OCI-M1 (cell line): ENCODE measurements at regions not wholly inside any gene's neighbourhood (a gene's known extent, or its start where the extent isn't known, plus 50 kb on each side); places are given as distances from the start of the nearest gene placed in this dataset.

ENCODE experiments used
- DNase-seq: peaks from one replicate; lab custom pipeline; 2025; lab: John Stamatoyannopoulos, UW

DNA sequence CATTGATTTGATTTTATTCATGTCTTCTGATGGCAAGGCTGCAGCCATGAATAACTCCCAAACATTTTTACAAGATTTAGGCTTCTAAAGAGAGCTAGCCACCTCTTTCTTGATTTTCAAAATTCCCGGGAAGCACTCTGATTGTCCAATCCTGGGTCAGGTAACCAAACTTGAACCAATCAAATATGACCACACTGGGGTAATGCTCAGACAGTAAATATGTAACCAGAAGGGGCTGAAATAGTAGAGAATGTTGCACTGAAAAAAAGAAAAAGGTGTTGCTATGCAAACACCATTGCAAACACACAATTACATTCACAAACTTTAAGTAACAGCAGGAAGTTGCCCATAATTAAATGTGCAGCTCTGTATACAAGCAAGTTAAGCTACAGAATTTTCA is 112.9 kb upstream of the IQCM start:
- no peak for DNase-seq

DNA sequence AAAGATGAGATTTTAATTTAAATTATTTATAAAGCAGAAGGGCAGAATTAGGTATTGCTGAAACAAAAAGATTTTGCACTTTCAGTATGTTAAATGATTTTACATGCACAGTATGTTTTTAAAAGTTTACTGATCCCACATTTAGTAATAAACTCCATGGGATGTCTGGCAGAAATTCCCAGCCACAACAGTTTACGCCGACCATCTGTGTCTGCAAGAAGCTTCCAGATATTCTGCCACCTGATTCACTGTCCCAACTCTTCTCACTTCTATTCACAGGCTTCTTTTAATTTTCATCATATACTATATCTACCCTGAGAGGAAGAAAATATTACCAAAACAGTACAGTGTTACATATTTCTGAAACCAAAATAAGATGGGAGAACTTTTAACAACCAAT is 115.8 kb upstream of the IQCM start:
- no peak for DNase-seq

DNA sequence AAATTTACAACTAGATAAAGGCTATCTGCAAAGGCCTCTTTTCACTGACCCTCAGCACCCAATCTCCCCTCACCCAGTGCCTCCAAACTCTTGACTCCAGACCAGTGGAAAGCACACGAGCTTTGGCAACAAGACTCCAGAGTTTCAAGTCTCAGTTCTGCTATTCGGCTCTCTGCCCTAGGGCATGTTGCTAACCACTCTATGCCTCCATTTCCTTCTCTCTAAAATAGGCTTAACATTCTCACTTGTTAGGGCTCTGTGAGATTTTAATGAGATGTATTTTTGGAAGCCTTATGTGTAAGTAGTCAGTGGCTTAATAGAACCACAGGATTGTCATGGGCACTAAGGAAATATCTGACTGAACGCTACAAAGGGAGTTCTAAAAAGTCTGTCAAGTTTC is 116.5 kb upstream of the IQCM start:
- DNase-seq = no peak

DNA sequence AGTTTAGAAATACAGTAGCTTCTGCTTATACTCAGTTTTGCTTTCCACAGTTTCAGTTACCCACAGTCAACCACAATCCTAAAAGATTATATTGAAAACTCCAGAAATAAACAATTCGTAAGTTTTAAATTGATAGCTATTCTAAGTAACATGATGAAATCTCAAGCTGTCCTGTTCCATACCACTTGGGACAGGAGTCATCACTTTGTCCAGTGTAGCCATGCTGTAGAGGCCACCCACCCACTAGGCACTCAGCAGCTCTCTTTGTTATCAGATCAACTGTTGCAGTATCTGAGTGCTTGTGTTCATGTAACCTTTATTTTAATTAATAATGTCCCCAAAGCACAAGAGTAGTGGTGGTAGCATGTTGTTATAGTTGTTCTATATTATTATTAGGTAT is 117.5 kb upstream of the IQCM start:
- DNase-seq = peak; percentile 22

DNA sequence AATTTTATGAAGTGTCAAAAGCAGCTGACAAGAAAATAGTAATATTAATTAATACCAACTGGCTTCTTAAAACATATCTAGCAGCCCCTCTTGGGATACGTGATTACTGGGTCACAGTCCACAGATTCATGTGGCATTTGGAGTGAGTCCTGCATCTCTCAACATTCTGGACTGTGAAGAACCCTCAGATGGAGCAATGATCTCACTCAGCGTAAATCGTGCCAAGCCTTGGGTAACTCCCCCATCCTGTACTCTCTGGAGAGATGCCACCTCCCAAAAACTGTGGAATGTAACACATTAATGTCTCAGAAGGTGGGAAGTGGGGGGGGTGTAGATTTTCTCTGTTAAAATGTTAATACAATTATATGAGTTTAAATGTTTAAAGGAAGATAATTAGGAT is 118.2 kb upstream of the IQCM start:
- DNase-seq = no peak

DNA sequence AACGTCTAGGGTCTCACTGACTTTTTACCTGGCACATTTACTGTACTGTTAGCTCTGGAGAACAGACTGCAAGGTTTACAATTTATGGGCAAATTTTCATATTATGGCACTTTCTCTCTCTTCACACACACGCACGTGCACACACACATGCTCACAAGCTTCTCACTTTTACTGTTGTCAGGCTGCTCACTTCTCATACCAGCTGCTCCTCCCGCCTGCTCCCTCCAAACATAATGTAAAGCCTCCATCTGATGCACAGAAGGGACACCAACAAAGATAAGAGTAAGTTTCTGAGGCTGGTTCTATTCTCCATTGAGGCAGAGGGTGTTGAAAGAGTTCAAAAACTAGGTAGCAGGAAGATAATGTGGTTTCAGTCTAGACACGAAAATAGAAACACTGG is 128.9 kb upstream of the DCLK2 start:
- no peak for DNase-seq

DNA sequence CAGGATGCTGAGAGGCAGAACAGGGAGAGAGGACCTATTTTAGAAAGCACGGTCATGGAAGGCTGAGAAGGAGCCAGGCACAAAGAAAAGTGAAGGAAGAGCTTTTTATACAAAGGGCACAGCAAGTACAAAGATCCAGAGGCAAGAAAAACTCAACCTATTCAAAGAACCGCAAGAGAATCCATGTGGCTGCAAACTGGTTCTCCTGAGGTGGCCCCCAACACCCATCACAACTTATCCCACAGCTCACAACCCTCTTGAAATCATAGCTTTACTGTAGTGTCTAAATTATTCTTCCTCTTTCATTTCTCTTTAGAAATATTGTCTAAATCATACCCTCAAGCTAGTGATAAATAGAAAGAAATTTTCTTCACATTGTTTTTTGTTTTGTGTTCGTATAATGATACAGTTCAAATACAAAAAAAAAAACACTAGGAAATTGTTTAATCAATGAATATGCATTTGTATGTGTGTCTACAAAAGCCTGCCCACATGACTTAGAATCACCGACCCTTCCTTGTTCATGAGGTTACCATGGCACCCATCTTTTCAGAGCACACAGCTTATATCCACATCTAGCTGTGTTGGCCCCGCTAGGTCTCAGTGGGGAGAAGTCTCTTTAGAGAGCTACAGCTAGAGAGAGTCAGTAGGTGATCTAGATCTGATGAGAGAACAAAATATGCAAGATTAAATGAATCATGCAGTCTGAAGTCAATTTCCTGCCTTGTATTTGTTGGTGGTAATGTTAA is 126.9 kb upstream of the DCLK2 start:
- no peak for DNase-seq

DNA sequence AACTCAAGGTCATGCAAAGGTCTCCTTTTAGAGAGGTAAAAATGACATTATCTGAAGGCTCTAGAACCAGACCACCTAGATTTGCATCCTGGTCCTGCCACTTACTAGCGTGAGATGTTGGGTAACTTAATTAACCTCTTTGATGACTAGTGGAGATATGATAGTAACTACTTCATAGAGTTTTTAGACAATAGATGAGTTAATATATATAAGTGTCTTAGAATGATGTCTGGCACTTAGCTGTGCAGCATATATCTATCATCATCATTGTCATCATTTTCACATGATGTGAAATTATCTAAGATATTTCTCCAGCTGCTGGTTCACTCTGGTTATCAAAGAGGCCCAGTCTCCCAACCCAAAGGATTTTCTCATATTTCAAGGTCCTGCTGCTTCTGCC is 126.1 kb upstream of the DCLK2 start:
- DNase-seq = no peak

DNA sequence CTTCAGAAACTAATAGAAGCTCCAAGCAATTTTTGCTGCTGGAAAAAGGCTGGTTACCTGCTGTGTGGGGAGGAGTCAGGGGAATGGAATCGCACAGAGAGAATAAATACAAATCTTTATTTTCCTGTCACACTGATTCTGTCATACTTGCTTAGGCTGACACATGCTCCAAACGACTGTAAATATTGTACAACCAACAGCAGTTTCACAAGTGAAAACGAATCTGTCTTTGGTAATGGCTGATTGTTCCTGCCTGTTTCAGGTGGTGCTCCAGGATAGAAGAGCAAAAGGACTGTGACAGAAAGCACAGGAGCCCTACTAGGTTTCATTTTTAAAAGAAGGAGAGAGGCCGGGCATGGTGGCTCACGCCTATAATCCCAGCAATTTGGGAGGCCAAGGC is 125.5 kb upstream of the DCLK2 start:
- no peak for DNase-seq

DNA sequence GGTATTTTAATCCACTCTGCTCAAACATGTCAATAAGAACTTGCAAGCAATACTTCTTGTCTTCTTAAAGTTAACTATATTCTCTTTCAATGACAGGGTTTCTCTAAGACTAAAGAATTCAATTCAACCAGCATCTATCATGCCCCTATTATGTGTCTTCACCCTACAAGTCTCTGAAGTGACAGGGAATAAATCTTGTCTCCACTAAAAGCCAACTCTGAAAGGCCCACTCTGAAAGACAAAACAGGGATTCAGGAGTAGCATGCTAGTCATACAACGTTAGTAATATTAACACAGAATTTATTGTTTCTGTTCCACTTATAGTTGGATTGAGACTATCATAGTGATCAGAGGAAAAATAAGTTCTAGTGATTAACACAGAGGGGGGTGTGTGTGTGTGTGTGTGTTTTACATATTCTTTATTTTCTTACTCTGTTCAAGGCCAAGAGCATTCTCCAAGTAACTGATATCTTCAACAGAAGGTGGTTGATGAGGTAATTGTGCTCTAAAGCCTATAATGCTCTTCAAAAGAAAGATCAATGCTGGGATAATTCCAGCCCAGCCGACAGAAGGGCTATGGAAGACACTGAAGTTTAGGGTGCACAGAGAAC is 122.4 kb upstream of the DCLK2 start:
- DNase-seq = no peak

DNA sequence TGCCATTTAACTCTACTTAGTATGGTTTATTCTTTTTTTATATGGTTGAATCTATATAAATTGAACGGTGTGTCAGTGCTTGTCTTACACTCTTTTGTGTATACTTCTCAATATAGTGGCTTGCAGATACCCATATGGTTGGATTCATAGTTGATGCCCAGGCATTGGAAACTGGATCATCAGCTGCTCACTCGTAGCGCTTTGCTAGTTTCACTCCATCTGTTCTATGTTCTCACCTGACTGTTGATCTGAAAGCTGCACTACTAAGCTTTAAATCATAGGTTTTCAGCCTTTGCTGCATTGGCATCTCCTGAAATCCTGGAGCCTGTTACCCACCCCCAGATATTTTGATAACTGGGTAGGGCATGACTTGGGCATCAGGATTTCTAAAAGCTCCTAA is 121.6 kb upstream of the DCLK2 start:
- DNase-seq = no peak

DNA sequence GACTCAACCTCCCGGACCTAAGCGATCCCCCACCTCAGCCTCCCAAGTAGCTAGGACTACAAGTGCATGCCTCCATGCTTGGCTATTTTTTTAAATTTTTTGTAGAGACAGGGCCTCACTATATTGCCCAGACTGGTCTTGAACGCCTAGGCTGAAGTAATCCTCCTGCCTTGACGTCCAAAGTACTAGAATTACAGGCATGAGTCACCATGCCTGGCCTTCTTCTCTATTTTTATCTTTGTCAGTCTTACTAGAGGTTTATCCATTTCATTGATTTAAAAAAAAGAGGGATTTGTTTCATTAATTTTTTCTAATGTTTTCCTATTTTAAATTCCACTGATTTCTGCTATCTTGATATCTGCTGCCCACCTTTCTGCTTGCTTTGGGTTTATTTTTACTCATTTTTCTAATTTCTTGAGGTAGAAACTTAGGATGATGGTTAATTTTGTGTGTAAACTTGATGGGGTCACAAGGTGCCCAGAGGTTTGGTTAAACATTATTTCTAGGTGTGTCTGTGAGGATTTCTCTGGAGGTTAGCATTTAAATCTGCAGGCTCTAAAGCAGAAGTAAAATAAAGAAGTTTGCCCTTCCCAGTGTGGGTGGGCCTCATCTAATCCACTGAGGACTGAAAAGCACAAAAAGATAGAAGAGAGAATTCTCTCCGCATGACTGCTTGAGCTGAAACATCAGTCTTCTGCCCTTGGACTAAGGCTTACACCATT is 116.2 kb upstream of the DCLK2 start:
- DNase-seq = peak; percentile 34

DNA sequence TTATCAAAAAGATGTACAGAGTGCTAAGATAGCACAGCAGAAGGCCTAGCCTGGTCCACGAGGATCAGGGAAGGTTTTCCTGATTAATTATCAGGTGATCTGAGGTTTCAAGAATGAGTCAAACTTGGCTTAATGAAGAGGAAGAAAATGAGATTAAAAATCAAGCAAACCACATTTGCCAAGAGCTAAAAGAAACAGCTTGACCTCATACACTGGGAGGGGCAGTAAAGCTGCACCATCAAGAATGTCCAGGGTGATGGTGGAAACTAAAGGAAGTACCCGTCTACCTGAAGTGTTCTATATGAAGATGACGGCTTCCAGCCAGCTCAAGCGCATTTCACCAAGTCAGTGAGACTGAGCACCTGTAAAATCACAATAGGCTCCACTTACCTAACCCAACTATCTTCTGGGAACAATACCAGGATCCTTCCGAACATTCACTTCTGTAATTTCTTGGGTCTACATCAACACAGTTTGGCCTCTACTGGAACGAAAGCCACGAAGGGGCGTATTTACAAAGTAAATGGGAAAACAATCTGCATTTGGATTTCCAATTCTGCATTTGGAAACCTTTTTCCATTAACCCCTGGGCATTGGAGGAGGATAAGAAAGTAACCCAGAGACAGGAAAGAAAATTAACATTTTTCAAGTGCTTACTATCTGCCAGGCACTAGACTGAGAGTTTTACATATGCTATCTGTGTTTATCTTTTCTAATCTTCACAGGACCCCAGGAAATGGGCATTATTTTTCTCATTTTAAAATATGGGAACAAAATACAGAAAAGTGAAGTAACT is 114.0 kb upstream of the DCLK2 start:
- peak; percentile 27 for DNase-seq

DNA sequence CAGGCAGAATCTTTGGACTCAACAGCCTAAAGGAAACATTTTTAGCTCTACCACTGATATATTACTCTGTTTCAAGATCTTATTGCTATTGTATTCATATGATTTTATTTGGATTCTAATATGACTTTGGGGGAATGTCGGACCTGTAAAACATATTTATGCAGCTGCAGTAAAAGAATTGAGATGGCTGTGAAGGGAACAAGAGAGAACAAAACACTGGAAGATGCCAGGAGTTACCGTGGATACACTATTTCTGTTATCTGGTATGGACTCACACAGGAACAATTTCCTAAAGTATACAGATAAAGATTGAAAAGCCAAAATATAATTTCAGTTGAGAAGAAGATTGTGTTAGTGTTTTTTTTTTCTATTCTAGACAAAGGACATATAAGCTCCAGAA is 113.0 kb upstream of the DCLK2 start:
- DNase-seq = no peak

DNA sequence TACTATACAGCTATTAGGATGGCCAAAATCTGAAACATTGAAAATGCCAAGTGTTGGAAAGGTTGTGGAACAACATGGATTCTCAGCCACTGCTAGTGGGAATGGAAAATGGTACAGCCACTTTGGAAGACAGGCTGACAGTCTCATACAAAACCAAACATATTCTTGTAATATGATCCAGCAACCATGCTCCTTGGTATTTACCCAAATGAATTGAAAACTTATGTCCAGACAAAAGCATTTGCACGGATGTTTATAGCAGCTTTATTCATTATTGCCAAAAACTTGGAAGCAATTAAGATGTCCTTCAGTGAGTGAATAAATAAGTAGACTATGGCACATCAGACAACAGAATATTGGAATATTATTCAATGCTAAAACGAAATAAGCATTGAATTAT is 105.8 kb upstream of the DCLK2 start:
- DNase-seq = no peak

DNA sequence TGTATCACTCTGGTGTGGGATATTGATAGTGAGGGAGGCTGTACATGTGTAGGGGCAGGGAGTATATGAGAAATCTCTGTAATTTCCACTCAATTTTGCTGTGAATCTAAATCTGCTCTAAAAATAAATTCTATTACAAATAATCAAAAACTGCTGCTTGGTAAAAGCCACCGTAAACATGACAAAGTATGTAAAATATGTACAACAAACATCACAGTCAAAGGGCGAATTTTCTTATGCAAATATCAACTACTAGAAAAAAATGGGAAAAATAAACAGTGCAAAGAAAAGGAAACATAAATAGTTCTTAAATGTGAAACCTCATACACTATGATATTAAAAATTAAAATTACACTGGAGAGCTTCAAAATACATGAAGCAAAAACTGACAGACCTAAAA is 105.1 kb upstream of the DCLK2 start:
- no peak for DNase-seq

DNA sequence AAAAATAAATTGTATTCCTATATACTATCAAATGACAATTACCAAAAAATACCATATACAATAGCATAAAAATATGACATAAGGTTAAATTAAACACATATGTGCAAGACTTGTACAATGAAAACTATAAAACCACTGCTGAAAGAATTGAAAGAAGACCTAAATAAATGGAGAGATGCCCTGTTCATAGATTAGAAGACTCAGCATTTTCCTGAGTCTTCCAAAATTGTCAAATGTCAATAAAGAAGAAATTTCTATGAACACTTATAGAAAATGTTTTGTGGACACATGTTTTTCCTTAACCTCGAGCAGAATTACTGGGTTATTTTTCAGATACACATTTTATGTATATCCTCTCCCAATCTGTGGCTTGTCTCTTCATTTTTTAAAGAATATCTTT is 103.1 kb upstream of the DCLK2 start:
- DNase-seq = no peak

DNA sequence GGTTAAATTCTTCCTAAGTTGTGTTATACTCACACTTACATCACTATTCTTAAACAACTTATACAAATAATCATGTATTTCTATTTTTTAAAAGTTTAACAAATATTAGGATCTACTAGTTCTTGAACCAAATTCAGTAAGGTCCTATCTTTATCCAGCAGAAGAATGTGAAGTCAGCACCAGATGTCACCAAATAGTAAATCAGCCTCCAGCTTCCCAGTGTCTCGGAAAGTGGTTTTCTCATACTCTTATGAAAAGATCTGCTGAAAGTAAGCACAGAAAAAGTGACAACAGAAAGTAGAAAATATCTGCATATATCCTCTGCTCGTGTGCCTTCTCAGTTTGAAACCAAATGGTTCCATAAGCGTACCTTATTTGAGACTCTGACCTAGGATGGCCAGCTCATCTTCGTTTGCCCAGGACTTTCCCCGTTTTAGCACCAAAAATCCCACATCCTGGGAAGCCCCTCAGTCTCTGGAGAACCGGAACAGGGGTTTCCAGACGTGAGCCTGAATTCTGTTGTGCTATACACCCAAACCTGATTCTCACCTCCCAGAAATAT is 98.0 kb upstream of the DCLK2 start:
- DNase-seq = no peak

DNA sequence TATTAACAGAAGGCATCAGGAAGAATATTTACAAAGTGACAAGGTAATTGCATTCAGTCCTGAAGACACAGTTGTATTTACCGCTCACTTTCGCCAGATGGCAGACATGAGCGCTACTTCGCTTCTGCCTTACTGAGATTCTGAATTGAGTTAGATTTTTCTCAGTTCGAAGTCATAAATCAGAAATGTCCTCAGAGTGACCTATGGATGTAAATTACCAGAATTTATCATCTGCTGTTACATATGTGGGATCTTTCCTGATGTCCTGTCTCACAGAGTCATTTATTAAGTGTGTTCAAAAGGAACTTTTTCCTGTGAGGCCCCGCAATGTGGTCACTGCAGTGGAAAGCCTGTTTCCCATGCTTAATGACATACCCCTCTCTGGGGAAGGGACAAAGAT is 97.3 kb upstream of the DCLK2 start:
- peak; percentile 78 for DNase-seq

DNA sequence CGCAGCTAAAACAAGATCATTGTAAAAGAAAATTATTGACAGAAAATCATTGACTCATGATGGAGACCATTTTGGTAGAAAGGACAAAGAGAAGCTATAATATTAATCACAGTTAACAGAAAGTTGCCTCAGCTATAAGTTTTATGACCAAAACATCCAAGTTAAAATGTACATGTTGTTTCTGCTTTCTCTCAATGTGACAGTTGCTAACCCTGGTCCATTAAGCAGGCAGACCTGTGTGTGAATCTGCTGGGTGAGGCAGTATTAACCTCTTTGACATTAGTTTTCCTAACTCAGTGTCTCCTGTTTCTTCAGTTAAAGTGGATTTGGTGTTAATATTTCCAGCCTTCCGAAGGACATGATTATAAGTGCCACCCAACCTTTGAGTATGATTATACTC is 94.8 kb upstream of the DCLK2 start:
- no peak for DNase-seq

DNA sequence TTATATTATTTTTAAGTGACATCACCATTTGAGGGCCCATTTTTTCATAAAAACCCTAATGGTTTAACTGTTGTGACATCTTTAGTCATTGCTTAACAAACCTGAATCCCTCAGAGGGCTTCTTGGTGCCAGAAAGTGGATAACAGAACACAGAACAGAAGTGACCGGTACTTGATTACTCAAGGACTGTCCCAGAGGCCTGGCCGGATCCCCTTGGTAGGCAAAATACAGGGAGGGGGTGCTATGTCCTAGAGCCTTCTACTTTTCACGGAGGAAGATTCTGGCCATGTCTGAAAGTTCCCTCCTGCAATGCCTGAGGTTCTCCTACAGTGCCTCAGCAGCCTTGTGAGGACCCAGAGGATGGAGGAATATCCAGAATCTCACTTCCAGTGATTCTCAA is 94.3 kb upstream of the DCLK2 start:
- no peak for DNase-seq

DNA sequence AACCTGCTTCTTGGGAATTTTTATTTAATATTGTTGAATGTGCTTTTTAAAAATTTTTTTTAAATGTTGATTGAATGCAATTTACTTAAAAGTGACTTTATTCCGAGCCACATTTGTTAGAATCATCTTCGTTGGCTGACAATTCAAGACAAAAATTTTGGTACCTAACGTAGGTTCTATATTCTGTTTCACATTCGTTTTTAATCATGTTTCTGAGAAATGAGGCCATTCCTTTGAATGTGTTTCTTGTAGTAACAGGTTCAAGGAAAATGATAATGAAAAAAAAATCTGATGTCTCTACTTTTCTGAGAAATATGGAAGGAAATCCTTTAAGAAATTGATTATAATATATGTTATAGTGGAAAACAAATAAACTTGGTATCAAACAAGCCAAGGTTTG is 92.3 kb upstream of the DCLK2 start:
- DNase-seq = peak; percentile 32
